HepG2 (cell line): ENCODE measurements at regions not wholly inside any gene's neighbourhood (a gene's known extent, or its start where the extent isn't known, plus 50 kb on each side); places are given as distances from the start of the nearest gene placed in this dataset.

Source experiments
- ATAC-seq: fragments of 200-7000 bp; cut with Tn5 transposase; 3 replicates; pipeline ENCODE4 v1.9.1; 2020; ENCODE audit warnings: mild to moderate bottlenecking, moderate library complexity
- BruUV-seq: library from RNA; stranded (reverse); fragments of 400-500 nt; replicated peaks from 2 replicates; lab custom pipeline; 2021; lab: Mats Ljungman, UMichigan
- CTCF ChIA-PET: fragments of 300-600 bp; formaldehyde crosslinking; extraction: SDS; loops from one replicate; lab custom pipeline; 2021; ENCODE audit warnings: low total read pairs, inconsistent platforms, low intra/inter-chr PET ratio; lab: Yijun Ruan, JAX
- POLR2A ChIA-PET: fragments of 350-600 bp; sonication (Branson Sonifier 250); formaldehyde crosslinking; loops from one replicate; lab custom pipeline; 2020; ENCODE audit warnings: antibody characterized with exemption, inconsistent platforms; lab: Yijun Ruan, JAX
- DNase-seq: peaks from one replicate; pipeline ENCODE4 v3.0.0-alpha.2; 2015; ENCODE audit warnings: low spot score
- FAIRE-seq: peaks from 3 replicates; lab custom pipeline; 2011; peaks lifted over from hg19 to GRCh38; lab: Jason Lieb, UNC
- H2AFZ ChIP-seq: one replicate; pipeline ENCODE4 v1.6.1; 2011; ENCODE audit warnings: low read length, inconsistent platforms
- H3K27ac ChIP-seq: fragments of 300-600 bp; 3 replicates; pipeline ENCODE4 v1.8.0; 2011; ENCODE audit warnings: mixed run types, mild to moderate bottlenecking, mixed read lengths, low read length, inconsistent platforms; ENCODE audit not compliant: insufficient read depth; ENCODE audit errors: extremely low read length
- H3K27me3 ChIP-seq, 2 experiments: fragments of 200-600 bp in 1 of 2; 2 replicates in 1 of 2; 3 replicates in 1 of 2; pipeline versions ENCODE4 v1.6.0 to v1.8.0; 2011; ENCODE audit warnings: low read length in 2 of 2, mild to moderate bottlenecking in 2 of 2, moderate library complexity in 2 of 2, inconsistent platforms in 1 of 2; ENCODE audit not compliant: insufficient read depth in 2 of 2, control insufficient read depth in 1 of 2
- H3K36me3 ChIP-seq, 2 experiments: fragments of 200-600 bp in 1 of 2; replicated peaks in 1 of 2; 2 replicates in 1 of 2; 3 replicates in 1 of 2; pipeline versions ENCODE4 v1.5.1 to v1.8.0; 2011; ENCODE audit warnings: low read length in 2 of 2, inconsistent platforms in 1 of 2; ENCODE audit not compliant: insufficient read depth in 2 of 2, control insufficient read depth in 1 of 2
- H3K4me1 ChIP-seq: 2 replicates; pipeline ENCODE4 v1.5.1; 2012; ENCODE audit warnings: low read length, inconsistent platforms; ENCODE audit not compliant: insufficient read depth
- H3K4me2 ChIP-seq: 2 replicates; pipeline ENCODE4 v1.6.0; 2011; ENCODE audit warnings: low read depth, low read length, inconsistent platforms
- H3K4me3 ChIP-seq, 3 experiments: fragments of 200-600 bp in 1 of 3; sonication (generic), shearing (Covaris generic) in 1 of 3; replicated peaks in 1 of 3; 2 replicates each; pipeline ENCODE4 v1.5.1; 2011 to 2016; ENCODE audit warnings: low read length in 3 of 3, inconsistent platforms in 2 of 3, low read depth in 2 of 3, mild to moderate bottlenecking in 2 of 3, control low read depth in 1 of 3, mixed read lengths in 1 of 3; ENCODE audit not compliant: insufficient read depth in 1 of 3
- H3K79me2 ChIP-seq: one replicate; pipeline ENCODE4 v1.6.1; 2011; ENCODE audit warnings: low read length, inconsistent platforms; ENCODE audit not compliant: insufficient read depth
- H3K9ac ChIP-seq: 2 replicates; pipeline ENCODE4 v1.6.0; 2011; ENCODE audit warnings: mild to moderate bottlenecking, low read depth, low read length, inconsistent platforms; ENCODE audit not compliant: insufficient read depth
- H3K9me3 ChIP-seq: 2 replicates; pipeline ENCODE4 v1.5.1; 2012; ENCODE audit warnings: mild to moderate bottlenecking, low read length
- H4K20me1 ChIP-seq: 2 replicates; pipeline ENCODE4 v1.6.0; 2011; ENCODE audit warnings: inconsistent platforms, mild to moderate bottlenecking, low read length, moderate library complexity; ENCODE audit not compliant: insufficient read depth
- ARNT ChIP-seq: fragments of 450-650 bp; IDR thresholded peaks from 2 replicates; pipeline ENCODE4 v1.6.1; 2017
- ASH2L ChIP-seq: fragments of 300-600, 200-600 bp; sonication (generic); IDR thresholded peaks from 2 replicates; pipeline ENCODE4 v1.7.0; 2017; ENCODE audit warnings: low read depth, mild to moderate bottlenecking, moderate library complexity, mixed read lengths, low read length; ENCODE audit not compliant: insufficient read length
- ATRX ChIP-seq: sonication (generic); formaldehyde crosslinking; IDR thresholded peaks from 2 replicates; pipeline ENCODE4 v1.4.0; 2020; ENCODE audit warnings: missing genetic modification reagents, borderline replicate concordance
- CERS6 ChIP-seq: sonication (generic); formaldehyde crosslinking; IDR thresholded peaks from 2 replicates; pipeline ENCODE4 v1.5.0; 2020; ENCODE audit warnings: missing genetic modification reagents
- GABPB1 ChIP-seq: IDR thresholded peaks from 2 replicates; pipeline ENCODE4 v1.6.1; 2016; ENCODE audit warnings: mild to moderate bottlenecking, missing genetic modification reagents, moderate library complexity, missing compliant biosample characterization
- HMGA1 ChIP-seq: sonication (generic); formaldehyde crosslinking; conservative IDR thresholded peaks from 2 replicates; pipeline ENCODE4 v1.4.0; 2020; ENCODE audit warnings: missing genetic modification reagents
- NAIF1 ChIP-seq: sonication (generic); formaldehyde crosslinking; IDR thresholded peaks from 2 replicates; pipeline ENCODE4 v1.5.0; 2020; ENCODE audit warnings: mild to moderate bottlenecking, missing genetic modification reagents, borderline replicate concordance
- PHF21A ChIP-seq: sonication (generic); formaldehyde crosslinking; IDR thresholded peaks from 2 replicates; pipeline ENCODE4 v1.5.0; 2020; ENCODE audit warnings: mild to moderate bottlenecking, missing genetic modification reagents
- RFX3 ChIP-seq: IDR thresholded peaks from 2 replicates; pipeline ENCODE4 v1.6.1; 2016; ENCODE audit warnings: missing biosample characterization, missing genetic modification reagents
- TRIM24 ChIP-seq: sonication (generic); formaldehyde crosslinking; IDR thresholded peaks from 2 replicates; pipeline ENCODE4 v1.8.0; 2022; ENCODE audit warnings: mild to moderate bottlenecking, missing genetic modification reagents
- ZFP36L1 ChIP-seq: sonication (generic); formaldehyde crosslinking; IDR thresholded peaks from 2 replicates; pipeline ENCODE4 v1.8.0; 2022; ENCODE audit warnings: mild to moderate bottlenecking, missing genetic modification reagents, moderate library complexity
- ZNF672 ChIP-seq: sonication (generic); formaldehyde crosslinking; IDR thresholded peaks from 2 replicates; pipeline ENCODE4 v1.8.1; 2022; ENCODE audit warnings: missing genetic modification reagents
- WGBS: methylation state at CpG from one replicate; pipeline ENCODE4 v1.1.6; 2017; ENCODE audit warnings: low lambda C conversion rate; 5-methylcytosine and 5-hydroxymethylcytosine counted together
- in situ Hi-C: cut with HindIII; loops from 2 replicates; pipeline ENCODE4 v1.10.0; 2017; ENCODE audit warnings: low pct_unique_long_range_greater_than_20kb; ENCODE audit not compliant: extremely low pct_ligation_motif_present
- intact Hi-C: fragments of 100-400 bp; cut with micrococcal nuclease; formaldehyde crosslinking; loops from one replicate; pipeline ENCODE4 v1.10.0; 2022; ENCODE audit not compliant: unreplicated experiment

GRCh38 chr15:94041746-94042145 lies 189.6 kb upstream of the MCTP2 start:
- FAIRE-seq: no peak
- H3K4me3 ChIP-seq: no peak overlapping the region
- no peak overlapping the region for H3K4me2 ChIP-seq
- POLR2A ChIA-PET: no interaction called here
- no peaks in the 10 kb centered on the region for H4K20me1 ChIP-seq
- WGBS: 4% methylated on average over 3 of the region's 3 CpGs
- in situ Hi-C loops: no loop called here
- no peaks in the 10 kb centered on the region for H3K79me2 ChIP-seq
- CTCF ChIA-PET: no interaction called here
- no peaks in the 10 kb centered on the region for H3K4me1 ChIP-seq
- no peak overlapping the region for H3K27ac ChIP-seq
- DNase-seq: no peak
- TF ChIP-seq NAIF1 (no peak), ASH2L (no peak), ZNF672 (no peak), PHF21A (no peak), TRIM24 (no peak), ARNT (no peak), ATRX (no peak), ZFP36L1 (CRISPR knock-in tag) (no peak), HMGA1 (CRISPR knock-in tag) (no peak), CERS6 (no peak), GABPB1 (no peak), RFX3 (no peak)
- intact Hi-C loops: no loop called here
- no peak overlapping the region for H2AFZ ChIP-seq
- no peaks in the 10 kb centered on the region for H3K36me3 ChIP-seq
- no peak for ATAC-seq
- no TSS peak for BruUV-seq
- no peak overlapping the region for H3K9ac ChIP-seq
- no peaks in the 10 kb centered on the region for H3K9me3 ChIP-seq
- no peaks in the 10 kb centered on the region for H3K27me3 ChIP-seq
